Endothelial cell (in vitro differentiated cells): ENCODE measurements at regions not wholly inside any gene's neighbourhood (a gene's known extent, or its start where the extent isn't known, plus 50 kb on each side); places are given as distances from the start of the nearest gene placed in this dataset.

ENCODE experiments used
- DNase-seq: peaks from one replicate; pipeline ENCODE4 v3.0.0; 2021; ENCODE audit warnings: low spot score
- H3K27ac Mint-ChIP-seq: one replicate; pipeline ENCODE4 v1.8.0; 2021; ENCODE audit warnings: mixed read lengths, inconsistent platforms; ENCODE audit not compliant: unreplicated experiment
- H3K27me3 Mint-ChIP-seq: one replicate; pipeline ENCODE4 v1.8.0; 2021; ENCODE audit warnings: mild to moderate bottlenecking, moderate library complexity, mixed read lengths, inconsistent platforms; ENCODE audit not compliant: unreplicated experiment
- H3K36me3 Mint-ChIP-seq: one replicate; pipeline ENCODE4 v1.8.0; 2021; ENCODE audit warnings: mild to moderate bottlenecking, low read depth, mixed read lengths, inconsistent platforms; ENCODE audit not compliant: unreplicated experiment
- H3K4me1 Mint-ChIP-seq: one replicate; pipeline ENCODE4 v1.8.0; 2021; ENCODE audit warnings: mild to moderate bottlenecking, mixed read lengths, inconsistent platforms; ENCODE audit not compliant: unreplicated experiment
- H3K4me3 Mint-ChIP-seq: one replicate; pipeline ENCODE4 v1.8.0; 2021; ENCODE audit warnings: mild to moderate bottlenecking, mixed read lengths, inconsistent platforms; ENCODE audit not compliant: unreplicated experiment
- H3K9me3 Mint-ChIP-seq: one replicate; pipeline ENCODE4 v1.8.0; 2021; ENCODE audit warnings: mixed read lengths, inconsistent platforms; ENCODE audit not compliant: unreplicated experiment
- CTCF ChIP-seq: fragments of 200-600 bp; sonication (generic); IDR thresholded peaks from one replicate; pipeline ENCODE4 v1.5.0; 2021; ENCODE audit warnings: antibody characterized with exemption; ENCODE audit not compliant: unreplicated experiment

GRCh38 chr2:215812966-215813365 is 200.4 kb downstream of the MREG start:
- no peak overlapping the region for H3K27ac Mint-ChIP-seq
- TF ChIP-seq CTCF: no peak
- no peaks in the 10 kb centered on the region for H3K36me3 Mint-ChIP-seq
- no peak overlapping the region for H3K4me3 Mint-ChIP-seq
- no peak for DNase-seq
- H3K4me1 Mint-ChIP-seq: no peaks in the 10 kb centered on the region
- H3K27me3 Mint-ChIP-seq: no peaks in the 10 kb centered on the region
- no peaks in the 10 kb centered on the region for H3K9me3 Mint-ChIP-seq

- H3K27me3 Mint-ChIP-seq: no peaks in the 10 kb centered on the region
- H3K4me1 Mint-ChIP-seq: no peaks in the 10 kb centered on the region
- DNase-seq: no peak
- no peak for TF ChIP-seq CTCF
- H3K36me3 Mint-ChIP-seq: no peaks in the 10 kb centered on the region
- no peak overlapping the region for H3K27ac Mint-ChIP-seq
- no peaks in the 10 kb centered on the region for H3K9me3 Mint-ChIP-seq
- H3K4me3 Mint-ChIP-seq: no peak overlapping the region
Observed at GRCh38 chr2:215811409-215812345, 201.7 kb downstream of the MREG start.

- DNase-seq: no peak
- Mint-ChIP-seq H3K4me3 (no peak overlapping the region), H3K27me3 (no peaks in the 10 kb centered on the region), H3K4me1 (no peaks in the 10 kb centered on the region), H3K36me3 (no peaks in the 10 kb centered on the region), H3K27ac (no peak overlapping the region), H3K9me3 (no peaks in the 10 kb centered on the region)
- no peak for TF ChIP-seq CTCF
Observed at GRCh38 chr2:215811003-215811402, 202.3 kb downstream of the MREG start.

- TF ChIP-seq CTCF: peak; percentile 37
- no peak overlapping the region for H3K27ac Mint-ChIP-seq
- H3K4me1 Mint-ChIP-seq: no peaks in the 10 kb centered on the region
Observed at GRCh38 chr2:215808996-215809395, 204.4 kb downstream of the MREG start.

GRCh38 chr2:215808194-215808593 is 205.2 kb downstream of the MREG start:
- no peak for DNase-seq
- Mint-ChIP-seq H3K4me3 (no peak overlapping the region), H3K27ac (no peak overlapping the region), H3K36me3 (no peaks in the 10 kb centered on the region), H3K9me3 (no peaks in the 10 kb centered on the region), H3K27me3 (no peaks in the 10 kb centered on the region), H3K4me1 (no peaks in the 10 kb centered on the region)
- TF ChIP-seq CTCF: no peak

More at GRCh38 chr2:215808996-215809395, 204.4 kb downstream of the MREG start:
- Mint-ChIP-seq H3K27me3 (no peaks in the 10 kb centered on the region), H3K36me3 (no peaks in the 10 kb centered on the region), H3K4me3 (no peak overlapping the region), H3K9me3 (no peaks in the 10 kb centered on the region)
- no peak for DNase-seq
